HAP-1 (cell line): ENCODE measurements at regions not wholly inside any gene's neighbourhood (a gene's known extent, or its start where the extent isn't known, plus 50 kb on each side); places are given as distances from the start of the nearest gene placed in this dataset.
"Not testable (repeated sequence)": the region's sequence is repeated elsewhere in the genome, so short reads cannot be mapped to it uniquely, and the experiment has no call there.

ENCODE experiments used
- DNase-seq, 2 experiments: peaks; one replicate each; pipeline ENCODE4 v3.0.0-alpha.2; 2016 to 2020; ENCODE audit warnings: low spot score in 2 of 2
- H3K27me3 ChIP-seq: fragments of 250-450 bp; sonication (Bioruptor Pico); 2 replicates; pipeline ENCODE4 v1.5.1; 2020; ENCODE audit warnings: low read depth, mild to moderate bottlenecking, moderate library complexity
- H3K36me3 ChIP-seq: fragments of 250-450 bp; sonication (Bioruptor Pico); replicated peaks from 2 replicates; pipeline ENCODE4 v1.5.1; 2020; ENCODE audit warnings: mild to moderate bottlenecking
- H3K4me1 ChIP-seq: fragments of 250-450 bp; sonication (Bioruptor Pico); 2 replicates; pipeline ENCODE4 v1.5.1; 2020; ENCODE audit warnings: mild to moderate bottlenecking
- H3K4me3 ChIP-seq: fragments of 250-450 bp; sonication (Bioruptor Pico); 2 replicates; pipeline ENCODE4 v1.5.1; 2020; ENCODE audit warnings: mild to moderate bottlenecking, moderate library complexity
- H3K9me3 ChIP-seq: fragments of 250-450 bp; sonication (Bioruptor Pico); 2 replicates; pipeline ENCODE4 v1.5.1; 2020; ENCODE audit warnings: mild to moderate bottlenecking, moderate library complexity
- in situ Hi-C: fragments of 300-500 bp; cut with MboI; formaldehyde crosslinking; loops from 3 replicates; pipeline ENCODE4 v1.14.3; 2020; ENCODE audit warnings: low sequenced_read_pairs, inconsistent platforms, mixed read lengths

DNA sequence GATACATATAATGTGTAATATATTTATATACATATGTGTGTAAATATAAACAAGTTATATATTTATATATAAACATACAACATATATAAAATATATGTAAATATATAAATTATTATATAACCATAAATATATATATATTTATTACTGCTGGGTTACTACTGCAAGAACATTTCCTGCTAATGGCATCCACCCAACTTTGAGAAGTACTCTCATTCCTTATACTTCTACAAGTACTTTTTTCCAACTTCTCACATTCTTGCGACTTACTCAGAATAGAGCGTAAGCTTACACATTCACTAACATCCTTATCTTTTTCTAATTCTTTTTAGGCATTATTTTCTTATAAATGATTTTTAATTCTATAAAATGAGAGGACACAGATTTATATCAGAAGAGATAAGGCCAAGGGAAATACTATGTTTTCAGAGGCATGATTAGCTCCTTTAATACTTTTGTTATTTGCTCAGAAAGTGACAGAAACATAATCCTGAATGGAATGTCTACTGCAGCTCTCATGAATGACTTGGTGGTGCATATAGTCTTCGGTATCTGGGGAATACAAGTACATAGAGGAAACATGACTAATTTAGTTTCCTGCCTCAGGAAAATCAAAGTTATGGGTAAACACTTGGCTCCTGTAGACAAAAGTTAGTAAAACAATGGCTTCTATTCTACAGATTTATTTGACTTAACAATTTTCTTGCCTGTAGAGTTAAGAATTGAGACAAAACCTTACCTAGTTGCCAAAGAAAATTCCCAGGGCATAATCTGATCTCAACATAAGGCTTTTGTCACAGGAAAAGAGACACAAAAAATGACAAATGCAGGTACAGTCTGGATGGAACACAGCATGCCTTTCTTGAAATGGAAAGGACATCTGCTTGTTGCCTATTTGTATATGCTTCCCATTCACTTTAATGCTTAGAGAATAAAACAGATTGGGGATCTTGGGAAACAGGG lies 453.9 kb downstream of the SQOR start:
- Histone ChIP-seq H3K27me3 (no peaks in the 10 kb centered on the region), H3K4me3 (no peak overlapping the region), H3K4me1 (no peaks in the 10 kb centered on the region), H3K9me3 (no peaks in the 10 kb centered on the region), H3K36me3 (no peaks in the 10 kb centered on the region)
- in situ Hi-C loops: no loop called here
- DNase-seq: no peak

DNA sequence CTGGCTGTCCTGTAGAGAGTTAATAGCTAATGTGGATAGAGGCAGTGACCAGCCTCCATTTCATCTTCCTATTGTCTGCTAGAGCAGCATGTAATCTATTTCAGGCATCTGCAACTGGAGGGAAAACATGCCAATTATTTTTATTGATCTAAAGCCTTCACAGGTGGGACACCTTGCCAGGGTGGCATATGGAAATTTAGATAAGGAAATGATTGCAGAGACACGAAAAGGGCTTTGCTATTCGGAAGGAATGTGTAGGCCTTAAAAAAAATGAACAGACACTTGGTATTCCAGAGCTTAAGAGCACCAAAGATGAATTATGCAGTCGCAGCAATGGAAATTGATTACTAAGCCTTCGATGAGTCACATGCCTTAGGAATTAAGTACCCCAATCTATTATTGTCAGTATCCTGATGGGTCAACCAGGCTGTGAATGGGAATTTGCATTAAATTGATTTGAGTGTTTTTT lies 454.7 kb downstream of the SQOR start:
- Histone ChIP-seq H3K9me3 (no peaks in the 10 kb centered on the region), H3K4me3 (no peak overlapping the region), H3K27me3 (no peaks in the 10 kb centered on the region), H3K4me1 (no peaks in the 10 kb centered on the region), H3K36me3 (no peaks in the 10 kb centered on the region)
- no peak for DNase-seq
- in situ Hi-C loops: no loop called here

DNA sequence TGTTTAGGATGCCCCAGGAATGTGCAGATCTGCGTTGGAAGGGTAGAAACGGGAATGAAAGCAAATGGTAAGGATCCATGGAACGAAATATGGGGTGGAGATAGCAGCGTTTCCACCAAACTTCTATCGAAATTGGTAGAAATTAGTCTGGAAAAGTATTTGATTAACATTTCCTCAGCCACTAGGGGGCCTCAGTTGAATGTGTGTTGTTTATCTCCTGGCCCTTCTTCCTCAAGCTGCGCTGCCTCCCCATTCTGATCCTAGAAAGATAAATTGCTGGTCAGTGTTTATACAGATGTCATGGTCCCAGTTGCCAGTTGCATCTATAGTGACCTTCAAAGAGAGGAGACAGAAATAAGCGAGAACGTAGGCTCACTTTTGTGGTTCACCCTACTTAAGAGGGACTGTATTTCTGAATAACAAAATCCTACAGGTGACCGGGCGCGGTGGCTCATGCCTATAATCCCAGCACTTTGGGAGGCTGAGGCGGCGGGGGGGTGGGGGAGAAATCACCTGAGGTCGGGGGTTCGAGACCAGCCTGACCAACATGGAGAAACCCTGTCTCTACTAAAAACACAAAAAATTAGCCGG lies 457.1 kb downstream of the SQOR start:
- no peaks in the 10 kb centered on the region for H3K9me3 ChIP-seq
- no peaks in the 10 kb centered on the region for H3K4me1 ChIP-seq
- no peaks in the 10 kb centered on the region for H3K27me3 ChIP-seq
- no peak overlapping the region for H3K4me3 ChIP-seq
- in situ Hi-C loops: no loop called here
- peak; percentile 11 to 37 for DNase-seq
- no peaks in the 10 kb centered on the region for H3K36me3 ChIP-seq

DNA sequence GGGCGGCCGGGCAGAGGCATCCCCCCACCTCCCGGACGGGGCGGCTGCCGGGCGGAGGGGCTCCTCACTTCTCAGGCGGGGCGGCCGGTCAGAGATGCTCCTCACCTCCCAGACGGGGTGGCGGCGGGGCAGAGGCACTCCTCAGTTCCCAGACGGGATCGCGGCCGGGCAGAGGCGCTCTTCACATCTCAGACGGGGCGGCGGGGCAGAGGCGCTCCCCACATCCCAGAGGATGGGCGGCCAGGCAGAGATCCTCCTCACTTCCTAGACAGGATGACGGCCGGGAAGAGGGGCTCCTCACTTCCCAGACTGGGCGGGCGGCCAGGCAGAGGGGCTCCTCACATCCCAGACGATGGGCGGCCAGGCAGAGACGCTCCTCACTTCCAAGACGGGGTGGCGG lies 463.2 kb downstream of the SQOR start:
- H3K4me1 ChIP-seq, H3K36me3 ChIP-seq, H3K27me3 ChIP-seq, in situ Hi-C loops, H3K9me3 ChIP-seq, H3K4me3 ChIP-seq, DNase-seq: not testable (repeated sequence)

DNA sequence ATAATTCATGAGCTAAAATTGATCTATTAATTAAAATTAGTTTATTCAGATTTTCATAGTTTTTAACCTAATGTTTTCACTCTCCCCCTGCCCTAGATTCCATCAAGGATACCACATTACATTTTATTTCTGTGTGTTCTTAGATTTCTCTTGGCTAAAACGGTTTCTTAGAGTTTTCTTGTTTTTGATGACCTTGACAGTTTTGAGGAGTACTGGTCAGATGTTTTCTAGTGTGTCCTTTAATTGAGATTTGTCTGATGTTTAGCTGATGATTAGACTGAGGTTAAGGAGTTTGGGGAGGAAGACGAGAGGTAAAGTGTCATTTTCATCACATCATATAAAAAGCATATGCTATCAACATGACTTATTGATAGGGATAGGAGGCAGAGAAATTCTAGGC lies 475.9 kb downstream of the SQOR start:
- Histone ChIP-seq H3K27me3 (no peaks in the 10 kb centered on the region), H3K4me1 (no peaks in the 10 kb centered on the region), H3K4me3 (no peak overlapping the region), H3K36me3 (no peaks in the 10 kb centered on the region), H3K9me3 (no peaks in the 10 kb centered on the region)
- in situ Hi-C loops: no loop called here
- DNase-seq: no peak

DNA sequence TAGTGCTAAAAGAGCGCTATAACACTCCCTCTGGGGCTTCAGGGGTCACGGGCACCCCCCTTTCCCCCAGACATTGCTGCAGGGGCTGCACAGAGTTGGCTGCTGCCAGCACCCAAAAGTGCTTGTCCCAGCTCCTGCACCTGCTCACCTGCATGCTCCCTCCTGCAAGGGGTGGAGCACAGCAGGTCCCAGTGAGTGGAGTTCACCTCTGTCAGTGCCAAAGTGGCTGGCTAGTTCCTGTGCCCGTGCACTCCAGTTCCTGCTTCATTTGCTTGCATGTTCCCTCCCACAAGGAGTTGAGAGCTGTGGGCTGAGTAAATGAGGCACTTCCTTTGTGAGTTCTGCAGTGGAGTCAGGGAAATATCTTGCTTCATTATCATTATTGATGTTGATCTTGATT lies 476.9 kb downstream of the SQOR start:
- H3K9me3 ChIP-seq: no peaks in the 10 kb centered on the region
- H3K36me3 ChIP-seq: no peaks in the 10 kb centered on the region
- in situ Hi-C loops: no loop called here

DNA sequence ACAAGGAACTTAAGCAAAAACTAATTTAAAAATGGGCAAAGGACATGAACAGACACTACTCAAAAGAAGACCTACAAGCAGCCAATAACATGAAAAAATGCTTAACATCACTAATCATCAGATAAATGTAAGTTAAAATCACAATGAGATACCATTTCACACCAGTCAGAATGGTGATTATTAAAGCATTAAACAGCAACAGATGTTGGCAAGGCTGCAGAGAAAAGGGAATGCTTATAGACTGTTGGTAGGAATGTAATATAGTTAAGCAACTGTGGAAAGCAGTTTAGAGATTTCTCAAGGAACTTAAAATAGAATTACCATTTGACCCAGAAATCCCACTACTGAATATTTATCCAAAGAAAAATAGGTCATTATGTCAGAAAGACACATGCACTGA lies 482.2 kb downstream of the SQOR start:
- H3K9me3 ChIP-seq: no peaks in the 10 kb centered on the region
- in situ Hi-C loops: no loop called here

More for the DNA sequence above, 476.9 kb downstream of the SQOR start:
- Histone ChIP-seq H3K4me1 (no peaks in the 10 kb centered on the region), H3K27me3 (no peaks in the 10 kb centered on the region), H3K4me3 (no peak overlapping the region)
- DNase-seq: no peak

DNA sequence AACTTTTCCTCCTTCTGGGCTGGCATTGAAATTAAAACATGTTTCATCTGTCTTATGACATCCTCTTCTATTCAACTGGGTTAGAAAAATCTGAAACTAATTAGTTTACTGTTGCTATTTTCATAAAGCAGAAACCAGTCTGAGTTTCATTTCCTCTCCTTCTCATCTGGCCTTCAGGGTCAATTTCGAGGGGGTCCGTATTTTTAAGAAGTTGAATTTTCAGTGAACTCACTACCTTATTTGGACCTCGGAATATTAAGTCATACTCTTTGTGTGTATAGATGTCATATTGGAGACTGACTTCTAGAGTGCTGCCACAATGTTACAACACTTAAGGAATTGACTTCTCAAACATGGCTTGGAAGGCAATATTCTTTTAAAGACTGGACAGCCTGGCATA lies 485.9 kb downstream of the SQOR start:
- no peak for DNase-seq
- Histone ChIP-seq H3K27me3 (no peaks in the 10 kb centered on the region), H3K4me3 (no peak overlapping the region), H3K4me1 (no peaks in the 10 kb centered on the region), H3K9me3 (no peaks in the 10 kb centered on the region), H3K36me3 (no peaks in the 10 kb centered on the region)
- in situ Hi-C loops: no loop called here

More for the DNA sequence above, 482.2 kb downstream of the SQOR start:
- no peaks in the 10 kb centered on the region for H3K36me3 ChIP-seq
- no peaks in the 10 kb centered on the region for H3K27me3 ChIP-seq
- no peak overlapping the region for H3K4me3 ChIP-seq
- DNase-seq: no peak
- H3K4me1 ChIP-seq: no peaks in the 10 kb centered on the region

DNA sequence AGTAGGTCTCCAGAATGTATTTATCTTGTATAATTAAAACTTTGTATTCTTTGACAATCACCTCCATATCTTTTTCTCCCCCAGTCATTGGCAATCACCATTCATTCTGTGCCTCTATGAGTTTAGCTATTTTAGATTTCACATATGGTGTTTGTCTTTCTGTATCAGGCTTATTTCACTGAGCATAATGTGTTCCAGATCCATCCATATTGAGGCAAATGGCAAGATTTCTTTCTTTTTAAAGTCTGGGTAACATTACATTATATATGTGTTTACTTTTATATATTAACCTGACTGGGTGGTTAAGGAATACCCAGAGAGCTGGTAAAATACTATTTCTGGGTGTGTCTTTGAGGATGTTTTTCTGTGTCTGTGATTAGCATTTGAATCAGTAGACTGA lies 486.6 kb downstream of the SQOR start:
- Histone ChIP-seq H3K36me3 (no peaks in the 10 kb centered on the region), H3K4me1 (no peaks in the 10 kb centered on the region), H3K27me3 (no peaks in the 10 kb centered on the region), H3K9me3 (no peaks in the 10 kb centered on the region), H3K4me3 (no peak overlapping the region)
- DNase-seq: no peak
- in situ Hi-C loops: no loop called here

DNA sequence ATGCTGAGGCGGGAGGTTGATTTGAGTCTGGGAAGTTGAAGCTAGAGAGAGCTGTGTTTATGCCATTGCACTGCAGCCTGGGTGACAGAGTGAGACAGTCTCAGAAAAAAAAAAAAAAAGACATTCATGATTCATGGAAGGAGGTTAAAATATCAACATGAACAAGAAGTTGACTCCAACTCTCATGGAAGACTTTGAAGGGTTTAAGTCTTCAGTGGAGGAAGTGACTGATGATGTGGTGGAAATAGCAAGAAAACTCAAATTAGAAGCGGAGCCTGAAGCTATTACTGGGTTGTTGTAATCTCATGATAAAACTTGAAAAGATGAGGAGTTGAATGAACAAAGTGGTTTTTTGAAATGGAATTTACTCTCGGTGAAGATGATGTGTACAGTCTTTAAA lies 491.8 kb downstream of the SQOR start:
- no peak for DNase-seq
- 0 out of 2 replicates have a peak, but pooled peaks cover 2% of the 10 kb centered on the region for H3K9me3 ChIP-seq
- in situ Hi-C loops: no loop called here
- no peaks in the 10 kb centered on the region for H3K36me3 ChIP-seq
- no peaks in the 10 kb centered on the region for H3K27me3 ChIP-seq
- no peak overlapping the region for H3K4me3 ChIP-seq
- H3K4me1 ChIP-seq: no peaks in the 10 kb centered on the region

DNA sequence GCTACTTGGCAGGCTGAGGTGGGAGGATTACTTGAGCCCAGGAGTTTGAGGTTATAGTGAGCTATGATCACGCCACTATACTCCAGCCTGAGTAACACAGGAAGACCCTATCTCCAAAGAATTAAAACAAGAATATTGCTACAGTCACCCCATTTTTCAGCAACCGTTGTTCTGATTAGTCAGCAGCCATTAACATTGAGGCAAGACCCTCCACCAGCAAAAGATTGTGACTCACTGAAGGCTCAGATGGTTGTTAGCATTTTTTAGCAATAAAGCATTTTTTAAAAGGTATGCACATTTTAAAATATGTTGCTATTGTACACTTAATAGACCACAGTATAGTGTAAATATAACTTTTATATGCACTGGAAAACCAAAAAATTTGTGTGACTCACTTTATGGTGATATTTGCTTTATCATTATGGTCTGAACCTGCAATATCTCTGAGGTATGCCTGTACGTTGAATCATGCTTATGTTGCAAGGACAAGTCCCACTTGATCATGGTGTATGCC lies 492.6 kb downstream of the SQOR start:
- no peaks in the 10 kb centered on the region for H3K27me3 ChIP-seq
- H3K4me3 ChIP-seq: no peak overlapping the region
- H3K36me3 ChIP-seq: no peaks in the 10 kb centered on the region
- in situ Hi-C loops: no loop called here
- DNase-seq: no peak
- 0 out of 2 replicates have a peak, but pooled peaks cover 2% of the 10 kb centered on the region for H3K9me3 ChIP-seq
- no peaks in the 10 kb centered on the region for H3K4me1 ChIP-seq

DNA sequence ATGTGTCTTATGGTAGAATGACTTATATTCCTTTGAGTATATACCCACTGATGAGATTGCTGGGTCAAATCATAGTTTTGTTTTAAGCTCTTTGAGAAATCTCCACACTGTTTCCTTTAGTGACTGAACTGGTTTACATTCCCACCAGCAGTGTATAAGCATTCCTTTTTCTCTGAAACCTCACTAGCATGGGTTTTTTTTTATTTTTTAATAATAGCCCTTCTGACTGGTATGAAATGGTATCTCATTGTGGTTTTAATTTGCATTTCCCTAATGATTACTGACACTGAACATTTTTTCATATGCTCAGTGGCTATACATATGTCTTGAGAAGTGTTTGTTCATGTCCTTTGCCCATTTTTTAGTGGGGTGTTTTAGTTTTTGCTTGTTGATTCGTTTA lies 494.3 kb downstream of the SQOR start:
- Histone ChIP-seq H3K4me3 (no peak overlapping the region), H3K27me3 (no peaks in the 10 kb centered on the region), H3K4me1 (no peaks in the 10 kb centered on the region), H3K36me3 (no peaks in the 10 kb centered on the region), H3K9me3 (0 out of 2 replicates have a peak, but pooled peaks cover 2% of the 10 kb centered on the region)
- in situ Hi-C loops: no loop called here
- no peak for DNase-seq

DNA sequence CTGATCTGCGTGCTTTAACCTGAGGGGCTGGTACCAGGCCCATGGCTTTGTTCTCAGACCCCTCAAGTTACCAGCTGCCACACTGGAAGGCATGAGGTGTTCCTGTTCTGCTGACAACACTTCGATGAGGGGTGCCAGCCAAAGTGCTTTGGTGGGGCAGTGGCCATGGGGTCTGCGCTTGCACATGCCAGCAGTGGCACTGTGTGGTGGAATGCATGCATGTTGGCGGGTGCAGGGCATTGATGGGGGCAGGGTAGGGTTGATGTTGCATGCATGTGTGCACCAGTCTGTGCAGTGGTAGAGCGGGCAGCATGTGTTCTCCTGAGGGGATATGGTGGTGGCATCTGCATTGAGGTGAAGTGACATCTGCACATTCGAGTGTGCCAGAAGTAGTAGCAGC lies 497.0 kb downstream of the SQOR start:
- Histone ChIP-seq H3K27me3 (no peaks in the 10 kb centered on the region), H3K4me1 (no peaks in the 10 kb centered on the region), H3K9me3 (0 out of 2 replicates have a peak, but pooled peaks cover 2% of the 10 kb centered on the region), H3K36me3 (no peaks in the 10 kb centered on the region), H3K4me3 (no peak overlapping the region)
- in situ Hi-C loops: no loop called here
- no peak for DNase-seq

DNA sequence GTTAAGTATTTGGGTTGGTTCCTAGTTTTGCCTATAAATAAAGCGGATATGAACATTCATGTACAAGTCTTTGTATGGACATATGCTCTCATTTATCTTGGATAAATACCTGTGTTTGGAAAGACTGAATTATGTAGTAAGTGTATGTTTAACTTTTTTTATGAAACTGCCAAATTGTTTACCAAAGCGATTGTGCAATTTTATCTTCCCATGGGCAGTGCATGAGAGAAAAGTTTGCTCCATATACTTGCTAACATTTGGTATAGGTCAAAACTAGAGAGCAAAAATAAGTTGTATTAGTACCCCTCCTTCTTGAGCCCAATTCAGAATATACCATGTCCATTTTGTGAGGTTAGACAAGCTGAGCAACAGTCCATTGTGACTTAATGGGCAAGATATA lies 502.6 kb downstream of the SQOR start:
- no peaks in the 10 kb centered on the region for H3K36me3 ChIP-seq
- in situ Hi-C loops: no loop called here
- H3K4me3 ChIP-seq: no peak overlapping the region
- no peaks in the 10 kb centered on the region for H3K27me3 ChIP-seq
- no peaks in the 10 kb centered on the region for H3K9me3 ChIP-seq
- H3K4me1 ChIP-seq: no peaks in the 10 kb centered on the region
- no peak for DNase-seq
